Loucy (cell line): ENCODE measurements at regions not wholly inside any gene's neighbourhood (a gene's known extent, or its start where the extent isn't known, plus 50 kb on each side); places are given as distances from the start of the nearest gene placed in this dataset.

Experiments
- H2AFZ ChIP-seq: fragments of 200-600 bp; sonication (generic); 2 replicates; pipeline ENCODE4 v1.6.0; 2016; ENCODE audit warnings: antibody characterized with exemption, mild to moderate bottlenecking, low read length, moderate library complexity
- H3F3A ChIP-seq: fragments of 200-600 bp; 2 replicates; pipeline ENCODE4 v1.6.0; 2016; ENCODE audit warnings: antibody characterized with exemption, low read depth, mild to moderate bottlenecking
- H3K27me3 ChIP-seq: fragments of 200-600 bp; sonication (generic); 2 replicates; pipeline ENCODE4 v1.6.1; 2014; ENCODE audit warnings: low read length, mild to moderate bottlenecking; ENCODE audit not compliant: insufficient read depth, poor library complexity, severe bottlenecking
- H3K36me3 ChIP-seq: fragments of 200-600 bp; sonication (generic); 2 replicates; pipeline ENCODE4 v1.6.1; 2016; ENCODE audit warnings: low read length; ENCODE audit not compliant: insufficient read depth
- H3K4me1 ChIP-seq: fragments of 200-600 bp; sonication (generic); 2 replicates; pipeline ENCODE4 v1.5.1; 2014; ENCODE audit warnings: low read length, mild to moderate bottlenecking; ENCODE audit not compliant: insufficient read depth, poor library complexity, severe bottlenecking
- H3K4me2 ChIP-seq: fragments of 200-600 bp; sonication (generic); 2 replicates; pipeline ENCODE4 v1.6.0; 2014; ENCODE audit warnings: antibody characterized with exemption, low read length, low read depth, mild to moderate bottlenecking; ENCODE audit not compliant: poor library complexity, severe bottlenecking
- H3K4me3 ChIP-seq: fragments of 200-600 bp; sonication (generic); 2 replicates; pipeline ENCODE4 v1.5.1; 2014; ENCODE audit warnings: low read length, mild to moderate bottlenecking, mixed read lengths; ENCODE audit not compliant: poor library complexity, severe bottlenecking
- H3K79me2 ChIP-seq: fragments of 200-600 bp; sonication (generic); 2 replicates; pipeline ENCODE4 v1.6.1; 2014; ENCODE audit warnings: low read length; ENCODE audit not compliant: insufficient read depth
- H3K9ac ChIP-seq: fragments of 200-600 bp; sonication (generic); 2 replicates; pipeline ENCODE4 v1.6.0; 2014; ENCODE audit warnings: mild to moderate bottlenecking, low read depth, low read length, moderate library complexity; ENCODE audit not compliant: poor library complexity, severe bottlenecking
- H3K9me2 ChIP-seq: fragments of 200-600 bp; sonication (generic); replicated peaks from 2 replicates; pipeline ENCODE4 v1.6.1; 2016; ENCODE audit warnings: low read depth, low read length, mixed read lengths
- H3K9me3 ChIP-seq: fragments of 200-600 bp; sonication (generic); 2 replicates; pipeline ENCODE4 v1.6.1; 2014; ENCODE audit warnings: mild to moderate bottlenecking, antibody characterized with exemption, low read length, low read depth; ENCODE audit not compliant: insufficient read depth
- H4K20me1 ChIP-seq: fragments of 200-600 bp; sonication (generic); 2 replicates; pipeline ENCODE4 v1.6.0; 2014; ENCODE audit warnings: antibody characterized with exemption, low read length, mild to moderate bottlenecking; ENCODE audit not compliant: insufficient read depth, poor library complexity, severe bottlenecking
- CTCF ChIP-seq: fragments of 200-600 bp; sonication (generic); conservative IDR thresholded peaks from 2 replicates; pipeline ENCODE4 v1.5.1; 2014; ENCODE audit warnings: mild to moderate bottlenecking, antibody characterized with exemption, low read length
- EZH2phosphoT487 ChIP-seq: fragments of 200-600 bp; IDR thresholded peaks from 2 replicates; pipeline ENCODE4 v1.6.1; 2018; ENCODE audit warnings: antibody characterized with exemption, mild to moderate bottlenecking, moderate library complexity, borderline replicate concordance

GRCh38 chr2:181240844-181241243 lies 216.3 kb upstream of the ITGA4 start:
- H4K20me1 ChIP-seq, result no peaks in the 10 kb centered on the region
- peaks cover 5% of the 10 kb centered on the region; the same call in 1 of the 2 replicates for H3F3A ChIP-seq
- TF ChIP-seq EZH2phosphoT487 (no peak), CTCF (no peak)
- H3K79me2 ChIP-seq, result no peaks in the 10 kb centered on the region
- H3K9me3 ChIP-seq, result no peaks in the 10 kb centered on the region
- no peak overlapping the region for H2AFZ ChIP-seq
- H3K9me2 ChIP-seq, result no peaks in the 10 kb centered on the region
- no peaks in the 10 kb centered on the region for H3K36me3 ChIP-seq
- no peaks in the 10 kb centered on the region for H3K27me3 ChIP-seq
- H3K4me2 ChIP-seq, result peak overlapping the region; percentile 47
- peaks cover 28% of the 10 kb centered on the region for H3K4me1 ChIP-seq
- H3K9ac ChIP-seq, result no peak overlapping the region
- H3K4me3 ChIP-seq, result no peak overlapping the region

- Histone ChIP-seq H3K4me2 (peak overlapping the region; percentile 47), H4K20me1 (no peaks in the 10 kb centered on the region), H3K27me3 (no peaks in the 10 kb centered on the region), H3K4me3 (peak overlapping the region; percentile 3), H3K9me2 (no peaks in the 10 kb centered on the region), H2AFZ (peak overlapping the region; percentile 0; the same call in 1 of the 2 replicates), H3K9ac (peak overlapping the region; percentile 38), H3K79me2 (no peaks in the 10 kb centered on the region), H3K4me1 (peaks cover 28% of the 10 kb centered on the region), H3K36me3 (no peaks in the 10 kb centered on the region), H3F3A (peaks cover 5% of the 10 kb centered on the region; the same call in 1 of the 2 replicates), H3K9me3 (no peaks in the 10 kb centered on the region)
- TF ChIP-seq EZH2phosphoT487, result no peak
- TF ChIP-seq CTCF, result no peak
These were observed 215.8 kb upstream of the ITGA4 start for GRCh38 chr2:181241366-181241765.

DNA sequence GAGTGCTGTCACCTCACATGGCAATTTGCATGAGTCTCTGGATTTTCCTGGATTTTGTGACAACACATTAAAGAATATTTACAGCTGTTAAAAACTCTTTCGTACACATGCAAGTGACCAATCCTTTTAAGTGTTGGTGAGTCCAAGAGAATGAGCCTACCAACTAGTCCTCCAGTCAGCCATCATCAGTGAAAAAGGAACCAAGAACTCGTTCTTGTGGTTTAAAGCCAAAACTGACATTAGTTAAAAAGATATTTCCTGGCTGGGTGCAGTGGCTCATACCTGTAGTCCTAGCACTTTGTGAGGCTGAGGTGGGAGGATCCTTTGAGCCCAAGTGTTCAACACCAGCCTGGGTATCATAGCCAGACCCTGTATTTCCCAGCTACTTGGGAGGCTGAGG lies 215.4 kb upstream of the ITGA4 start:
- Histone ChIP-seq H2AFZ (peak overlapping the region; percentile 0; the same call in 1 of the 2 replicates), H3K4me2 (peak overlapping the region; percentile 47), H3K9me2 (no peaks in the 10 kb centered on the region), H3K4me1 (peaks cover 28% of the 10 kb centered on the region), H3K4me3 (peak overlapping the region; percentile 3), H3K9me3 (no peaks in the 10 kb centered on the region), H3K79me2 (no peaks in the 10 kb centered on the region), H3K36me3 (no peaks in the 10 kb centered on the region), H4K20me1 (no peaks in the 10 kb centered on the region), H3K9ac (peak overlapping the region; percentile 38), H3F3A (peaks cover 5% of the 10 kb centered on the region; the same call in 1 of the 2 replicates), H3K27me3 (no peaks in the 10 kb centered on the region)
- TF ChIP-seq CTCF (no peak), EZH2phosphoT487 (no peak)
